OCI-LY7 (cell line): ENCODE measurements at regions not wholly inside any gene's neighbourhood (a gene's known extent, or its start where the extent isn't known, plus 50 kb on each side); places are given as distances from the start of the nearest gene placed in this dataset.

ENCODE experiments used
- BruUV-seq: library from RNA; stranded (reverse); fragments of 400-500 nt; replicated peaks from 2 replicates; lab custom pipeline; 2021; lab: Mats Ljungman, UMichigan
- CTCF ChIA-PET: fragments of 300-600 bp; sonication (Branson Sonifier 250); formaldehyde crosslinking; loops from one replicate; lab custom pipeline; 2022; ENCODE audit warnings: antibody characterized with exemption; ENCODE audit not compliant: unreplicated experiment; lab: Charles Lee
- POLR2A ChIA-PET: fragments of 300-600 bp; sonication (Branson Sonifier 250); formaldehyde crosslinking; loops from one replicate; lab custom pipeline; 2022; ENCODE audit warnings: antibody characterized with exemption; lab: Charles Lee
- DNase-seq: peaks from one replicate; pipeline ENCODE4 v3.0.0-alpha.2; 2015; ENCODE audit warnings: low spot score
- H2AFZ ChIP-seq: fragments of 200-600 bp; sonication (generic), shearing (Covaris generic); 2 replicates; pipeline ENCODE4 v1.6.1; 2014; ENCODE audit warnings: mild to moderate bottlenecking, antibody characterized with exemption, low read length, moderate library complexity
- H3K27ac ChIP-seq: fragments of 200-600 bp; sonication (generic); 2 replicates; pipeline ENCODE4 v1.5.1; 2014; ENCODE audit warnings: mixed run types, low read depth, mild to moderate bottlenecking, moderate library complexity, low read length, inconsistent platforms; ENCODE audit not compliant: poor library complexity, severe bottlenecking
- H3K36me3 ChIP-seq: fragments of 200-600 bp; sonication (generic); 2 replicates; pipeline ENCODE4 v1.6.1; 2014; ENCODE audit warnings: mild to moderate bottlenecking, antibody characterized with exemption, low read length, moderate library complexity, mixed read lengths; ENCODE audit not compliant: insufficient read depth
- H3K4me1 ChIP-seq: fragments of 200-600 bp; sonication (generic); 2 replicates; pipeline ENCODE4 v1.5.1; 2014; ENCODE audit warnings: mild to moderate bottlenecking, low read length; ENCODE audit not compliant: insufficient read depth, poor library complexity, severe bottlenecking
- H3K4me2 ChIP-seq: fragments of 200-600 bp; sonication (generic); 2 replicates; pipeline ENCODE4 v1.6.1; 2014; ENCODE audit warnings: mild to moderate bottlenecking, low read length
- H3K4me3 ChIP-seq: fragments of 200-600 bp; sonication (generic); 2 replicates; pipeline ENCODE4 v1.5.1; 2014; ENCODE audit warnings: mild to moderate bottlenecking, low read depth, low read length; ENCODE audit not compliant: poor library complexity, severe bottlenecking
- H3K79me2 ChIP-seq: fragments of 200-600 bp; sonication (generic); 2 replicates; pipeline ENCODE4 v1.6.1; 2016; ENCODE audit warnings: low read depth, mild to moderate bottlenecking, low read length, moderate library complexity, mixed read lengths; ENCODE audit not compliant: insufficient read depth
- H3K9me2 ChIP-seq: fragments of 200-600 bp; sonication (generic); 2 replicates; pipeline ENCODE4 v1.6.1; 2016; ENCODE audit warnings: mild to moderate bottlenecking, low read length, mixed read lengths; ENCODE audit not compliant: insufficient read depth
- H3K9me3 ChIP-seq: fragments of 200-600 bp; sonication (generic); 2 replicates; pipeline ENCODE4 v1.6.1; 2014; ENCODE audit warnings: mild to moderate bottlenecking, mixed run types, low read length, mixed read lengths
- H4K20me1 ChIP-seq: fragments of 200-600 bp; sonication (generic); 2 replicates; pipeline ENCODE4 v1.6.1; 2014; ENCODE audit warnings: mild to moderate bottlenecking, antibody characterized with exemption, low read length, moderate library complexity, mixed read lengths; ENCODE audit not compliant: insufficient read depth
- CTCF ChIP-seq: fragments of 200-600 bp; sonication (generic); conservative IDR thresholded peaks from 2 replicates; pipeline ENCODE4 v1.5.1; 2014; ENCODE audit warnings: mild to moderate bottlenecking, antibody characterized with exemption, low read length, moderate library complexity, mixed read lengths
- EZH2phosphoT487 ChIP-seq: fragments of 200-600 bp; sonication (generic); IDR thresholded peaks from 2 replicates; pipeline ENCODE4 v1.6.1; 2018; ENCODE audit warnings: low read depth, borderline replicate concordance, mild to moderate bottlenecking, mixed run types, antibody characterized with exemption, low read length, moderate library complexity, mixed read lengths
- intact Hi-C: fragments of 100-400 bp; cut with micrococcal nuclease; formaldehyde crosslinking; loops from one replicate; pipeline ENCODE4 v1.10.0; 2022; ENCODE audit not compliant: unreplicated experiment

DNA sequence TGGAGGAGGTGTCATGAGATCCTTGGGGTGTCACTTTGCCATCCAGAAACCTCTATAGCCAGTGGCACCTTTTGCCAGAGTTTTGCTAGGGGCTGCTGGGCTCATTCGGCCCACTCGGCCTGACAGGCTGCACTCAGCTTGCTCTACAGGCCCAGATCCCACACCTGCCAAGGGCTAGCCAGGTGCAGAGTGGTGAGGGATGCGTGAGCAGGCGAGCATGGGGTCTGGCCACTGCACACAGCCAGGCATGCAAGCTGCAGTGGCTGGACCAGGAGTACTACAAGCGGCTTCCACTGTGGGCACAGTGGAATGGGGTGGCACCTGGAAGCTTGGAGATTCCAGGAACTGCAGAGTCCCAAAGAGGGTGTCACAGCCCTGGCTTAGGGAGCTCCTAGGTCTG, 372.7 kb downstream of the CHSY3 start:
- Histone ChIP-seq H4K20me1 (no peaks in the 10 kb centered on the region), H3K9me3 (no peaks in the 10 kb centered on the region), H3K79me2 (no peaks in the 10 kb centered on the region), H3K4me1 (no peaks in the 10 kb centered on the region), H3K27ac (no peak overlapping the region), H2AFZ (no peak overlapping the region), H3K9me2 (no peaks in the 10 kb centered on the region), H3K4me3 (no peak overlapping the region), H3K36me3 (no peaks in the 10 kb centered on the region), H3K4me2 (no peak overlapping the region)
- POLR2A ChIA-PET = no interaction called here
- intact Hi-C loops = no loop called here
- DNase-seq = no peak
- CTCF ChIA-PET = no interaction called here
- no TSS peak for BruUV-seq
- TF ChIP-seq CTCF = no peak
- no peak for TF ChIP-seq EZH2phosphoT487

DNA sequence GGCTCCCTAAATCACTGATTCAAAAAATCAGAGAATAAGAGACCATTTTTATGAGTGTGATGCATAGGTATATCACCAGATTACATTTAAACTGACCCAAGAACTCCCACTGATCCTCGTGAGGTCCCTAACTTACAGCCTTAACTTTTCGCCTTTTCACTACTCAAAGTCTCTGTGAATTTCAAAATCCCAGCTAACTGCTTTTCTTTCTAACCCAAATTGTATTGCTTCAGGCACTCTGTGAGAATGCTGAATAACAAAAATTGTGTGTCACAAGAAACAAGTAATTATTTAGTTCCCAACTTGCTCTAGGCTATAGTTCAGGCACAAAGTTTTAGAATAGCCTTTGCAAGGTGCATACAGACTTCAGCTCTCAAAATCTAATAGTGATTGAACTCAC, 368.6 kb downstream of the CHSY3 start:
- H3K27ac ChIP-seq = no peak overlapping the region
- intact Hi-C loops = no loop called here
- H3K4me1 ChIP-seq = no peaks in the 10 kb centered on the region
- TF ChIP-seq EZH2phosphoT487 = no peak
- no peak for TF ChIP-seq CTCF
- H3K9me2 ChIP-seq = no peaks in the 10 kb centered on the region
- no TSS peak for BruUV-seq
- no peaks in the 10 kb centered on the region for H4K20me1 ChIP-seq
- no peak for DNase-seq
- H3K9me3 ChIP-seq = no peaks in the 10 kb centered on the region
- H3K36me3 ChIP-seq = no peaks in the 10 kb centered on the region
- H3K4me3 ChIP-seq = no peak overlapping the region
- POLR2A ChIA-PET = interaction anchor here (0.6 kb wide), 1 partner anchor 876 kb away, joined by 3 read pairs; no protein-coding TSS in a partner anchor
- CTCF ChIA-PET = no interaction called here
- no peak overlapping the region for H2AFZ ChIP-seq
- no peak overlapping the region for H3K4me2 ChIP-seq
- no peaks in the 10 kb centered on the region for H3K79me2 ChIP-seq

DNA sequence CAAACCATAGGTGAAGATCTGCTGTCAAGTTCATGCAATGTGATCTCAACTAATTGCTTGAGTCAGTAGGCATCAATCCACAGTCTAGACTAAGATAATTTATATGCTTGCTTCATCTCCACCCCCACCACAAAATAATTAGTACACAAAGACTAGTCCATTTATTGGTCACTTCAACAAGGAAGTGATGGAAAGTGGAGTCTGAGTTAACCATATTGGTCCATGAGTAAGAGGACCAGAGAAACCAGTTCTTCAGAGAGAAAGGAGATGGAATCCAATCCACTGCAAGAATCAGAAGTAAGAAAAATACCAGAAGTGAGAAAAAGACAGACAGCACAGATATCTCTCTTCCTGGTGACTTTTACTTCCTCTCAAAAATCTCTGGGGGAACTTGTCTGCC, 366.5 kb downstream of the CHSY3 start:
- no peaks in the 10 kb centered on the region for H3K9me3 ChIP-seq

More for the DNA sequence above, 366.5 kb downstream of the CHSY3 start:
- no peak overlapping the region for H3K4me2 ChIP-seq
- no peak overlapping the region for H2AFZ ChIP-seq
- no peaks in the 10 kb centered on the region for H3K9me2 ChIP-seq
- POLR2A ChIA-PET = no interaction called here
- H3K4me3 ChIP-seq = no peak overlapping the region
- no TSS peak for BruUV-seq
- H4K20me1 ChIP-seq = no peaks in the 10 kb centered on the region
- H3K27ac ChIP-seq = no peak overlapping the region
- no peaks in the 10 kb centered on the region for H3K4me1 ChIP-seq
- no peaks in the 10 kb centered on the region for H3K79me2 ChIP-seq
- TF ChIP-seq CTCF (no peak), EZH2phosphoT487 (no peak)
- intact Hi-C loops = no loop called here
- no peaks in the 10 kb centered on the region for H3K36me3 ChIP-seq
- CTCF ChIA-PET = no interaction called here
- no peak for DNase-seq
